Common myeloid progenitor, CD34-positive (primary cell): ENCODE measurements at regions not wholly inside any gene's neighbourhood (a gene's known extent, or its start where the extent isn't known, plus 50 kb on each side); places are given as distances from the start of the nearest gene placed in this dataset.

Experiments used
- CTCF ChIA-PET: fragments of 350-600 bp; sonication (Branson Sonifier 250); formaldehyde crosslinking; loops from one replicate; lab custom pipeline; 2021; ENCODE audit warnings: antibody characterized with exemption; lab: Charles Lee
- POLR2A ChIA-PET: fragments of 350-600 bp; sonication (Branson Sonifier 250); formaldehyde crosslinking; loops from one replicate; lab custom pipeline; 2021; ENCODE audit warnings: antibody characterized with exemption; lab: Charles Lee
- DNase-seq, 3 donors: peaks; one replicate each; pipeline versions ENCODE4 v3.0.0 to v3.0.0-alpha.2; 2013
- H3K27ac ChIP-seq, 2 experiments: 1 replicate in 1 of 2; 2 replicates in 1 of 2; pipeline ENCODE4 v1.7.0; 2013; ENCODE audit warnings: inconsistent platforms in 2 of 2, low read length in 2 of 2, mild to moderate bottlenecking in 2 of 2, low read depth in 1 of 2, moderate library complexity in 1 of 2; ENCODE audit not compliant: severe bottlenecking in 2 of 2, insufficient read depth in 1 of 2, poor library complexity in 1 of 2
- H3K27me3 ChIP-seq, 5 experiments: replicated peaks in 2 of 5; 1 replicate in 3 of 5; 2 replicates in 2 of 5; pipeline versions ENCODE4 v1.6.1 to v1.7.0; 2013; ENCODE audit warnings: low read length in 4 of 5, mild to moderate bottlenecking in 2 of 5, moderate library complexity in 2 of 5, inconsistent platforms in 1 of 5; ENCODE audit not compliant: insufficient read depth in 5 of 5, control insufficient read depth in 4 of 5
- H3K36me3 ChIP-seq, 4 experiments: 1 replicate in 2 of 4; 2 replicates in 2 of 4; pipeline versions ENCODE4 v1.6.1 to v1.7.0; 2013; ENCODE audit warnings: low read length in 3 of 4, control low read depth in 1 of 4, mild to moderate bottlenecking in 1 of 4; ENCODE audit not compliant: control insufficient read depth in 4 of 4, insufficient read depth in 4 of 4
- H3K4me1 ChIP-seq, 4 experiments: 1 replicate in 3 of 4; 2 replicates in 1 of 4; pipeline versions ENCODE4 v1.6.1 to v1.7.1; 2013; ENCODE audit warnings: low read length in 3 of 4, mild to moderate bottlenecking in 3 of 4, control low read depth in 1 of 4, inconsistent platforms in 1 of 4, moderate library complexity in 1 of 4; ENCODE audit not compliant: control insufficient read depth in 4 of 4, insufficient read depth in 4 of 4; ENCODE audit errors: control extremely low read depth in 1 of 4
- H3K4me3 ChIP-seq, 7 experiments: 1 replicate in 4 of 7; 2 replicates in 3 of 7; pipeline versions ENCODE4 v1.5.1 to v1.7.0; 2013; ENCODE audit warnings: mild to moderate bottlenecking in 7 of 7, low read length in 6 of 7, moderate library complexity in 6 of 7, inconsistent platforms in 2 of 7, low read depth in 2 of 7, control low read depth in 1 of 7; ENCODE audit not compliant: insufficient read depth in 4 of 7, control insufficient read depth in 1 of 7; ENCODE audit errors: extremely low read depth in 1 of 7
- H3K9me3 ChIP-seq, 5 experiments: 1 replicate in 4 of 5; 2 replicates in 1 of 5; pipeline versions ENCODE4 v1.6.1 to v1.7.1; 2013; ENCODE audit warnings: low read length in 4 of 5, mild to moderate bottlenecking in 2 of 5, inconsistent platforms in 1 of 5, low read depth in 1 of 5, moderate library complexity in 1 of 5; ENCODE audit not compliant: control insufficient read depth in 4 of 5, insufficient read depth in 2 of 5; ENCODE audit errors: control extremely low read depth in 1 of 5
- WGBS: methylation state at CpG from one replicate; pipeline ENCODE4 v1.1.5; 2013; ENCODE audit not compliant: insufficient coverage; 5-methylcytosine and 5-hydroxymethylcytosine counted together

GRCh38 chr17:34832376-34832775, 128.9 kb downstream of the CCT6B start:
- Histone ChIP-seq H3K27me3 (peaks cover 0 to 6% (median 3%) of the 10 kb centered on the region in 5 experiments), H3K36me3 (no peaks in the 10 kb centered on the region), H3K9me3 (no peaks in the 10 kb centered on the region), H3K4me3 (no peak overlapping the region), H3K4me1 (peaks cover 0 to 9% (median 0%) of the 10 kb centered on the region in 4 experiments), H3K27ac (no peak overlapping the region)
- WGBS = 88% methylated on average over 2 of the region's 4 CpGs
- DNase-seq = no peak
- ChIA-PET CTCF (no interaction called here), POLR2A (no interaction called here)

GRCh38 chr17:34827008-34827407, 134.3 kb downstream of the CCT6B start:
- Histone ChIP-seq H3K27me3 (peaks cover 0 to 3% (median 2%) of the 10 kb centered on the region in 5 experiments), H3K27ac (no peak overlapping the region), H3K36me3 (no peaks in the 10 kb centered on the region), H3K4me1 (no peaks in the 10 kb centered on the region), H3K4me3 (no peak overlapping the region), H3K9me3 (no peaks in the 10 kb centered on the region)
- WGBS = 97% methylated on average over 2 of the region's 3 CpGs
- ChIA-PET POLR2A (no interaction called here), CTCF (no interaction called here)
- no peak for DNase-seq

- no peak for DNase-seq
- no peak overlapping the region for H3K4me3 ChIP-seq
- ChIA-PET CTCF (no interaction called here), POLR2A (no interaction called here)
- 78% methylated on average over 3 of the region's 4 CpGs for WGBS
- no peaks in the 10 kb centered on the region for H3K9me3 ChIP-seq
- H3K27me3 ChIP-seq = peaks cover 0 to 2% (median 0%) of the 10 kb centered on the region in 5 experiments
- no peak overlapping the region for H3K27ac ChIP-seq
- peaks cover 0 to under 1% (median 0%) of the 10 kb centered on the region in 4 experiments for H3K4me1 ChIP-seq
- no peaks in the 10 kb centered on the region for H3K36me3 ChIP-seq
Observed at GRCh38 chr17:34826332-34826731, 134.9 kb downstream of the CCT6B start.

GRCh38 chr17:34825884-34826283, 135.4 kb downstream of the CCT6B start:
- H3K9me3 ChIP-seq = no peaks in the 10 kb centered on the region
- H3K4me1 ChIP-seq = peaks cover 0 to 5% (median 1%) of the 10 kb centered on the region in 4 experiments
- WGBS = 90% methylated on average over 5 of the region's 6 CpGs
- no peak overlapping the region for H3K27ac ChIP-seq
- POLR2A ChIA-PET = no interaction called here
- peaks cover 0 to 2% (median 0%) of the 10 kb centered on the region in 5 experiments for H3K27me3 ChIP-seq
- no peak for DNase-seq
- CTCF ChIA-PET = no interaction called here
- H3K36me3 ChIP-seq = no peaks in the 10 kb centered on the region
- H3K4me3 ChIP-seq = no peak overlapping the region

- Histone ChIP-seq H3K9me3 (no peaks in the 10 kb centered on the region), H3K27ac (no peak overlapping the region), H3K4me1 (peaks cover 0 to 5% (median 2%) of the 10 kb centered on the region in 4 experiments), H3K4me3 (no peak overlapping the region), H3K36me3 (no peaks in the 10 kb centered on the region), H3K27me3 (peaks cover 0 to 1% (median 0%) of the 10 kb centered on the region in 5 experiments)
- ChIA-PET CTCF (no interaction called here), POLR2A (no interaction called here)
- DNase-seq = no peak
- no CpG with 5 or more reads among the region's 1 CpG for WGBS
Observed at GRCh38 chr17:34825102-34825501, 136.2 kb downstream of the CCT6B start.

- CTCF ChIA-PET = no interaction called here
- Histone ChIP-seq H3K36me3 (no peaks in the 10 kb centered on the region), H3K27ac (no peak overlapping the region), H3K4me3 (no peak overlapping the region), H3K27me3 (peaks cover 0 to 3% (median 1%) of the 10 kb centered on the region in 5 experiments), H3K9me3 (no peaks in the 10 kb centered on the region), H3K4me1 (peaks cover 0 to 5% (median 2%) of the 10 kb centered on the region in 4 experiments)
- 86% methylated on average over 5 of the region's 6 CpGs for WGBS
- DNase-seq = no peak
- POLR2A ChIA-PET = no interaction called here
Observed at GRCh38 chr17:34823023-34823422, 138.2 kb downstream of the CCT6B start.

- no peak overlapping the region for H3K27ac ChIP-seq
- WGBS = 85% methylated on average over 8 of the region's 10 CpGs
- DNase-seq = no peak
- no peaks in the 10 kb centered on the region for H3K36me3 ChIP-seq
- H3K4me3 ChIP-seq = no peak overlapping the region
- CTCF ChIA-PET = no interaction called here
- H3K27me3 ChIP-seq = peaks cover 0 to 3% (median 1%) of the 10 kb centered on the region in 5 experiments
- peaks cover 0 to 5% (median 2%) of the 10 kb centered on the region in 4 experiments for H3K4me1 ChIP-seq
- POLR2A ChIA-PET = no interaction called here
- no peaks in the 10 kb centered on the region for H3K9me3 ChIP-seq
Observed at GRCh38 chr17:34822007-34822739, 139.1 kb downstream of the CCT6B start.
